Endothelial cell of umbilical vein (primary cell): ENCODE measurements at regions not wholly inside any gene's neighbourhood (a gene's known extent, or its start where the extent isn't known, plus 50 kb on each side); places are given as distances from the start of the nearest gene placed in this dataset.

Experiments
- CTCF ChIP-seq, 2 donors: IDR thresholded peaks; 1 replicate in 1 of 2; 2 replicates in 1 of 2; pipeline ENCODE4 v1.5.1; 2011; ENCODE audit warnings: low read length in 2 of 2, mild to moderate bottlenecking in 2 of 2, moderate library complexity in 2 of 2, control low read depth in 1 of 2, inconsistent platforms in 1 of 2, low read depth in 1 of 2; ENCODE audit not compliant: insufficient read depth in 1 of 2; ENCODE audit errors: extremely low read depth in 1 of 2
- EZH2 ChIP-seq: IDR thresholded peaks from 2 replicates; pipeline ENCODE4 v1.6.1; 2012; ENCODE audit warnings: borderline replicate concordance, low read depth, mild to moderate bottlenecking, moderate library complexity, low read length, inconsistent platforms; ENCODE audit not compliant: severe bottlenecking
- JUN ChIP-seq: IDR thresholded peaks from 2 replicates; pipeline ENCODE4 v1.6.1; 2011; ENCODE audit warnings: borderline replicate concordance, low read depth; ENCODE audit not compliant: insufficient read length, insufficient read depth
- MYC ChIP-seq: IDR thresholded peaks from one replicate; pipeline ENCODE4 v1.6.1; 2011; ENCODE audit warnings: mild to moderate bottlenecking, low read depth, low read length
- POLR2A ChIP-seq: IDR thresholded peaks from 2 replicates; pipeline ENCODE4 v1.6.1; 2012; ENCODE audit warnings: low read depth, mild to moderate bottlenecking, control low read depth, low read length
- POLR2AphosphoS5 ChIP-seq: IDR thresholded peaks from 2 replicates; pipeline ENCODE4 v1.6.1; 2012; ENCODE audit warnings: low read depth, mild to moderate bottlenecking, control low read depth, low read length, moderate library complexity; ENCODE audit not compliant: insufficient read depth
- TF ChIP-seq, protein P1 (sequence below): IDR thresholded peaks from 2 replicates; pipeline ENCODE4 v1.6.1; 2011; ENCODE audit not compliant: insufficient read depth, insufficient read length

- TF ChIP-seq CTCF (IDR thresholded peaks at IDR 0.05; ENCODE audit: extremely low read depth in 1 of 2, insufficient read depth in 1 of 2, low read depth in 1 of 2, low read length in 2 of 2) (peak; percentile 69 to 74), POLR2A (no peak), EZH2 (no peak), JUN (no peak), POLR2AphosphoS5 (no peak), MYC (no peak)
- TF ChIP-seq, protein P1, sequence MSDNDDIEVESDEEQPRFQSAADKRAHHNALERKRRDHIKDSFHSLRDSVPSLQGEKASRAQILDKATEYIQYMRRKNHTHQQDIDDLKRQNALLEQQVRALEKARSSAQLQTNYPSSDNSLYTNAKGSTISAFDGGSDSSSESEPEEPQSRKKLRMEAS = no peak
Observed at GRCh38 chr1:168439456-168440375, 104.1 kb downstream of the XCL2 start.
